Middle frontal gyrus (tissue), 1 donor: ENCODE measurements at regions not wholly inside any gene's neighbourhood (a gene's known extent, or its start where the extent isn't known, plus 50 kb on each side); places are given as distances from the start of the nearest gene placed in this dataset.
"Not testable (repeated sequence)": the region's sequence is repeated elsewhere in the genome, so short reads cannot be mapped to it uniquely, and the experiment has no call there.

ENCODE experiments used
- DNase-seq: peaks from one replicate; pipeline ENCODE4 v3.0.0-alpha.2; 2015; ENCODE audit warnings: low spot score; ENCODE audit errors: extremely low spot score

DNA sequence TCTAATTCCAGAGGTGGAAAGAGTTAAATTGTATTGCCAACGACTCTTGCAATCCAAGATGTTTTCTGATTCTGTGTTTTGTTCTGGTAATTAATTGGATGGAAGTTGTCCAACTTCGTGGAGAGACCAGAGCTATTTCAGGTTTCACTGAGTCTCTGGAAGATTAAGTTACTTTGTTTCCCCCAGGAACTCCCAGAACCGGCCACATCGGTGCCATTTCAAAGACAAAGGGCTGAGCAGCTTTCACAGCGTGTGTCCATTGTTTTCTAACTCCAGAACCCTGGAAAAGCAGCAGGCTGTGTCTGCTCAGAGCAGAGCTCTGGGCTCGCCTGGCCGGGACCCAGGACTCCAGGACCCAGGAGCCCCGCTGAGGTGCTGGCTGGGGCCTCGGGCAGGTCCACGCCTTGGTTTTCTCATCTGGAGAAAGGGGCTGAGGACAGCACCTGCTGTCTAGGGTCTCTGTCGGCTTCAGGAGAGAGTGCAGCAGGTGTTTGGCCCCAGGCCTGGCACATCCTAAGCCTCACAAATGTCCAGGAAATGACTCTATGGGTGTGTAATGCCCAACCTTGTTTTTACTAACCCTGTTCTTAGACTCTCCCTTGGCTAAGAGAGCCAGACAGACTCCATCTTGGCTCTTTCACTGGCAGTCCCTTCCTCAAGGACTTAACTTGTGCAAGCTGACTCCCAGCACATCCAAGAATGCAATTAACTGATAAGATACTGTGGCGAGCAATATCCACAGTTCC is 86.0 kb upstream of the SFSWAP start:
- not testable (repeated sequence) for DNase-seq

DNA sequence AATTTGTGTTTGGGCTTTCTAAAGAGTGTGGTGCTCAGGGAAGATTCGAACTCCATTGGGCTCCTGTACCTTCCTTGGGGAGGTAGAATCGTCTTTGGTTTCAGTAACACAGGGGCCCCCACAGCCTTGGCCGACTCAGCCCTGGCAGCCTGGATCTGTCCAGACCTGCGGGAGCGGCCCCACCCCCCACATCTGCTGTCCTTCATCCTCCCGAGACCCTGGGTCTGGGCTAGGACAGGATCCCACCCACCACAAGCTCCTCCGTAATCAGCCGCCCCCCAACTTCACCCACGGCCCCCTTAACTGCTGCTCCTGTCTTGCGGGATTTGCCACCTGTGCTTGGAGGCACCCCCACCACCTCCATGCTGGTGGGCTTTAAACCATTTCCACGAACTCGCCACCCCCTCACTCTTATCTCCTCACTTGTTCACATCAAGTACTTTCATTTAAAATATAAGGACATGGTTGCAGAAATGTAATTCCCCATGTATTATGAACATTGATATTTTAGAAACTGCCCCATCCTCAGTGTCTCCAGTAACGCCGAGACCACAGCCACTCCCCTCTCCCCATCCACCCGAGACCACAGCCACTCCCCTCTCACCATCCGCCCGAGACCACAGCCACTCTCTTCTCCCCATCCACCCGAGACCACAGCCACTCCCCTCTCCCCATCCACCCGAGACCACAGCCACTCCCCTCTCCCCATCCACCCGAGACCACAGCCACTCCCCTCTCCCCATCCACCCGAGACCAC is 84.7 kb upstream of the SFSWAP start:
- not testable (repeated sequence) for DNase-seq

DNA sequence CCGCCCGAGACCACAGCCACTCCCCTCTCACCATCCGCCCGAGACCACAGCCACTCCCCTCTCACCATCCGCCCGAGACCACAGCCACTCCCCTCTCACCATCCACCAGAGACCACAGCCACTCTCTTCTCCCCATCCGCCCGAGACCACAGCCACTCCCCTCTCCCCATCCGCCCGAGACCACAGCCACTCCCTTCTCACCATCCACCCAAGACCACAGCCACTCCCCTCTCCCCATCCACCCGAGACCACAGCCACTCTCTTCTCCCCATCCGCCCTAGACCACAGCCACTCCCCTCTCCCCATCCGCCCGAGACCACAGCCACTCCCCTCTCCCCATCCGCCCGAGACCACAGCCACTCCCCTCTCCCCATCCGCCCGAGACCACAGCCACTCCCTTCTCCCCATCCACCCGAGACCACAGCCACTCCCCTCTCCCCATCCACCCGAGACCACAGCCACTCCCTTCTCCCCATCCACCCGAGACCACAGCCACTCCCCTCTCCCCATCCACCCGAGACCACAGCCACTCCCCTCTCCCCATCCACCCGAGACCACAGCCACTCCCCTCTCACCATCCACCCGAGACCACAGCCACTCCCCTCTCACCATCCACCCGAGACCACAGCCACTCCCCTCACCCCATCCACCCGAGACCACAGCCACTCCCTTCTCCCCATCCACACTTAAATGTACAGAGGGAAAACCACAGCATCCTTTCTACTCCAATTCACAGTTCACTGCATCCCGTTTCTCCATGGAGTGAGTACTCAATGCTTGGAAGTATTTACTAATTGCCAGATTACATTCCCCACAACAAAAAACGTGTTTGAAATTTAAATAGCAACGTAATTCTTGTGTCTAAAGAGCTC is 83.5 kb upstream of the SFSWAP start:
- DNase-seq, result not testable (repeated sequence)

DNA sequence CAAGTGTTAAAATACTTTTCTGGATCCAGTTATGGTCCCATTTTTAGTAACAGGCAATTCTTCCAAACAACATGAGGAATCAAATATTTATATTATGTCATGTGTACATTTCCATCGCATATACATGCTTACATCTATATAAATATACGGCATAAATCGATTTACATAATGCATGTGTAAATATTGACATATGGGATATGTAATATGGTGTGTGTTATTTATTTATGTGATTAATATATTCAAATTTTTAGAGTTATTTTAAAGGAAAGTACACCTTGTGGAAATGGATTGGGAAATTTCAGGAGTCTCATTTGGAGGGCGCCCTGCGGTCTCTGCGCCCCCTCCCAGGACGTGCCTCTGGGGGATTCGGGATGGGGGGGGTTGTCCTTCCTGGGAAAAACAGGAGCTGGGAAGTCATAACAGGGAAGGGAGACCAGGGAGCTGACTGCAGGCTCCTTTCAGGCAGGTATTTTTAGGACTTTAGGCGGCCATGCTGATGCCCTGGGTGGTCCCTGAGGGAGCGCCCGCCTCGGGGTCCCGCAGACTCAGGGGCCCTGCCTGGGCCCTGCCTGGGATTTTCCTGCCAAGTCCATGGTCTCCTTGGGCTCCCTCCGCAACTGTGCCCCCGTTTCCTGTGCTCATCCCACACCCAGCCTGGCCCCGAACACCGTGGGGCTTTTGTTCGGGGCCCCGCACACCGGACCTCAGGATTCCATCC is 82.7 kb upstream of the SFSWAP start:
- no peak for DNase-seq

DNA sequence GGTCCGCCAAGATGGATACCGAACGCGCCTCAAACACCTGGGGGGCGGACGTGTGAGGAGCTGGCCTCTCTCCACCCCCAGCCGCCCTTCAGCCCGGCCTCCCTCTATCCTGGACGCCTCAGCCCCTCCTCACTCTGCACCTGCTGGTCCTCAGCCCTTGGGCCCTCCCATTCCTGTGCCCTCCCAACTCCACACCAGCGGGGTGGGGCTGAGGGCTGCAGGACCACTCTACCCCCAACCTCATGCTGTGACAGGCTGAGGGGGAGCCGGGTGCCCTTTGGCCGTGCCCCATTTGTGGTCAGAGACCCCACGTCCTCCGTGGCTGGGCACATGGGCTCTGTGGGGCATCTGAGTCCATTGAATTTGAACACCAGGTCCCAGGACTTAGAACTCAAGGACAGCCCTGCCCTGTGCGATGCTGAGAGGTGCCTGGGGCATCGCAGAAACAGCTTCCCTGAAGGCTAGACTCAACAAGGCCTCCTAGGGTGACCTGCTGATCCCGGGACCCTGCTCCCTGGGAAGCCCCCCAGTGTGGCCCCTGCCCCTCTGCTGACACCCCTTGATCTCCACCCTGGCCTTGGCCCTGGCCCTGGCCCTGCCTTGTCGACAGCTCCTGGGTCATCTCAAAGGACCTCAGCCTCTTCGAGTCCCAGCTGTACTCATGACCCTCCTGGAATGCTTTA is 82.0 kb upstream of the SFSWAP start:
- no peak for DNase-seq

DNA sequence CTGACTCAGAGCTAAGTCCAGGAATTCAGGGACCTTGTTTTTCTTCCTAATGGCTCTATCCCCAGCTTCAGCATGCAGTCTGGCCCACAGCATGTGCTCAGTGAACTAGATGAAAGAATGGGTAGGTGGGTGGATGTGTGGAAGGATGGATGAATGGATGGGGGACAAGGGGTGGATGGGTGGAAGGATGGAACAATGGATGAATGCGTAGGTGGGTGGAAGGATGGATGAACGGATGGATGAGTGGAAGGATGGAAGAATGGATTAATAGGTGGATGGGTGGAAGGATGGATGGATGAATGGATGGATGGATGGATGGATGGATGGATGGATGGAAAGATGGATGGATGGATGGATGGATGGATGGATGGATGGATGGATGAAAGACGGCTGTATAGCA is 79.7 kb upstream of the SFSWAP start:
- DNase-seq, result no peak

DNA sequence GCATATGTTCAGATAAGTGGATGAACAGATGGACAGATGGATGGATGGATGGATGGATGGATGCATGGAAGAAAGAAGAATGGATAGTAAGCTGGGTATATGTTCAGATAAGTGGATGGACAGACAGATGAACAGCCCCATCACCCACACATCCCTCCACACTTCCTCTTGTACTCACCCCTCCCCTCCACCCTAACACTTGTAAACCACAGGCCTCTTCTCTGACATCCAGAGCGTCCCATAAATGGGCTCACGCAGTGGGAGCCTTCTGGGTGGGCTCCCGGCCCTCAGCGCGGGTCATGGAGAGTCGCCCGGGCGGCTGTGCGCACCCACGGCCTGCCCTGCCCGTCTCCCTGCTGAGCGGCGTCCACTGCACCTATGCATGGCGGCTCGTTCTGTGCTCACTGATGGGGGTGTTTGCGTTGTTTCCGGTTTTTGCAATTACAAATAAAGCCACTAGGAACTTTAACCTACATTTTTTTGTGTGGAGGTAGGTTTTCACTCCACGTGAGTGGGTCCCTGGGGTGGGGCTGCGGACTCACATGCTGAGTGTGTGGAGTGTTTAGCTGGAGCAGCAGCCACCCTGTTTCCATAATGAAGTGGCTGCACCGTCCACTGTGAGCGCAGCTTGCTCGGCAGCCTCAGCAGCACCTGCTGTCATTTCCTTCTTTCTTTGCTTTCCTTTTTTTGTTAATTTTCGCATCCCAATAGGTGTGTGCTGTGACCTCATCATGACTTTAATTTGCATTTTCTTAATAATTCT is 78.8 kb upstream of the SFSWAP start:
- DNase-seq, result not testable (repeated sequence)

DNA sequence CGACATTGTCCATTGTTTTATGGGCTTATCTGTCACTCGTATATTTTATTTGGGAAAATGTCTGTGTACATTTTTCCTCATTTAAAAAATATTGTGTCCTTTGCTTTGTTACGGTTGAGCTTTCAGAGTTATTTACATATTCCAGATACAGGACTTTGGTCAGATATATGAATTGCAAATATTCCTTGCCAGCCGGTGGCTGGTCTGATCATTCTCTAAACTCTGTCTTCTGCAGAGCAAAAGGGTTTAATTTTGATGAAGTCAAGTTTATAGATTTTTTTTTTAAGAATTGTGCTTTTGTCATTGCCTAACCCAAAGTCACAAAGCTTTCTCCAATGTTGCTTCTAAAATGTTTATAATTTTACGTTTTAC is 78.3 kb upstream of the SFSWAP start:
- DNase-seq, result not testable (repeated sequence)

DNA sequence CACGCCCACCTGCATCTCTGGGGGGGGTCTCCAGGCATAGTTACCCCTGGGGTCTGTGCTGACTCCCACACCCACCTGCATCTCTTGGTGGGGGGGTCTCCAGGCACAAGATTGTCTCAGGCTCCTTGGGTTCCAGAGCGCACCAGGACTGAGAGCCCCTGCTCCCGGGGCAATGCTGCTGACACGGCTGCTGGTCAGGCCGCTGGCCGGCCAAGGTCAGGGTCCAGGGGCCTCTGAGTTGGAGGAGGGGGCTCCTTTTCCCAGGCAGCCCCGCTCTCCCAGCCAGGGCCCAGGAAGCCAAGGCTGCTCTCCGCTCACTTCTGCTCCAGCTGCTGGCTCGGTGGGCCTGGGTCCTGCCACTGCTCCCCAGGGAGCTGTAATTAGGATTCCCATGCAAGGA is 77.3 kb upstream of the SFSWAP start:
- not testable (repeated sequence) for DNase-seq

DNA sequence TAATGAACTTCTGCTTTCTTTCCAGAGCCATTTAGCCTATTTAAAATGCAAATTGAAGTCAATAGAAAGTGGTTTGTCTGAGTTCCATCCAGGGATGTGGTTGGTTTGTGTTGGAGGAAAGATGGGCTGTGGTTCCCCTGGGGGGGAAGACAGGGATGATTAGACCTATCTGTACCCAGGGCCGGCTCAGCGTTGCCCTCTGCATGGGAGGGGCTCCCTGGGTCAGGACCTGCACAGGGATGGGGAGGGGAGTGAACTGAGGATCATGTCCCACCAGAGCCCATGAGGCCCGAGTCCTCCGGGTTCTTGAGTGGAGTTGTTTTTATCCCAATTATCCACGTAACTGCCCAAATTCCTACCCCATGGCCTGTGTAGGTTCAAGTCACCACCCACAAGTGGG is 76.9 kb upstream of the SFSWAP start:
- DNase-seq, result no peak

DNA sequence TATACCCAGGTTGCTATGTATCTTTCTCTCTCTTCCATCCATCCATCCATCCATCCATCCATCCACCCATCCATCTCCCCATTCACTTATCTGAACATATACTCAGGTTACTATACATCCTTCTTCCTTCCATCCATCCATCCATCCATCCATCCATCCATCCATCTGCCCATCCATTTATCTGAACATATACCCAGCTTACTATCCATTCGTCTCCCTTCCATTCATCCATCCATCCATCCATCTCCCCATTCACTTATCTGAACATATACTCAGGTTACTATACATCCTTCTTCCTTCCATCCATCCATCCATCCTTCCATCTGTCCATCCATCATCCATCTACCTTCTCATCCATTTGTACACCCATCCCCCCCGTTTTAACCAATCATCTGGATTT is 75.9 kb upstream of the SFSWAP start:
- DNase-seq, result not testable (repeated sequence)

DNA sequence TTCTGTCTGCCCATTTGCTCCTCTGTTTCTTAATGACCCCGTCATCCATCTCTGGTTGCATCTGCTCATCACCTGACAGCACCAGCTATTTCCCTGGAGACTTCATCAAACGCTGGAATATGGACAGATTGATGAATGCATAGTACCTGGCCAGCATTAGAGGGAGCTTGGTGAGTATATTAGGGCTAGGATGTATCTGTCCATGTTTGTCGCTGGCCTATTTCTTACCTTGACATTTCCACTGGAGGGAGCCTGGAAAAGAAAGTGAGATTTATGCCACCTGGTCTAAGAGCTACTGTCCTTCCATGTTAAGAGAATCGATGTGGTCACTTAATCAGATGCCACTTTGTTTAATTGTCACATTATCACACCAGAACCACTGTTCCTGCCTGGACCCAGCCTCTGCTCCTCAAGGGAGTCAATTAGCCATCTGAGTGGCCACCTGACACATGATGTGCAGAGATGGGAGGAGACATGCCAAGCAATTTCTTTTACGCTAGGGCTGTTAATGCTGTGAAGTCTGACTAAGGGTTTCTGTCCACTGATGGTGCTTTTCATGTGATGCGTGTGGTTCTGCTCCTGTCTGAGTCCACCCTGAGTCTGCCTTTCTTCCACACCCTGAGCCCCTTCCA is 75.3 kb upstream of the SFSWAP start:
- no peak for DNase-seq

DNA sequence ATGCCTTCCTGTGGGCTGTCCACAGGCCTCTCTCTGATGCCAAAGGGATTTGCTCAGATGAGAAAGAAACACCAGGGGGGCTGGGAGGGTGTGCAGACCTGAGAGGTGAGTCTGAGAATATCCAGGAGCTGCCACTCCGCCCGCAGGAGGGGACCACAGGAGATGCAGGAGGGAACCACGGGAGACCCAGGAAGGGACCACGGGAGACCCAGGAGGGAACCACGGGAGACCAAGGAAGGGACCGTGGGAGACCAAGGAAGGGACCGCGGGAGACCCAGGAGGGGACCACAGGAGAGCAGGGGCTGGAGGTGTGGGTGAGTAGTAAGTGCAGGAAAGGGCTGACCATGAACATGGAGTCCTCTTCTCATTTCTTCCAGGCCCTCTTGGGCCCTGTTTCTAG is 74.6 kb upstream of the SFSWAP start:
- DNase-seq, result no peak

DNA sequence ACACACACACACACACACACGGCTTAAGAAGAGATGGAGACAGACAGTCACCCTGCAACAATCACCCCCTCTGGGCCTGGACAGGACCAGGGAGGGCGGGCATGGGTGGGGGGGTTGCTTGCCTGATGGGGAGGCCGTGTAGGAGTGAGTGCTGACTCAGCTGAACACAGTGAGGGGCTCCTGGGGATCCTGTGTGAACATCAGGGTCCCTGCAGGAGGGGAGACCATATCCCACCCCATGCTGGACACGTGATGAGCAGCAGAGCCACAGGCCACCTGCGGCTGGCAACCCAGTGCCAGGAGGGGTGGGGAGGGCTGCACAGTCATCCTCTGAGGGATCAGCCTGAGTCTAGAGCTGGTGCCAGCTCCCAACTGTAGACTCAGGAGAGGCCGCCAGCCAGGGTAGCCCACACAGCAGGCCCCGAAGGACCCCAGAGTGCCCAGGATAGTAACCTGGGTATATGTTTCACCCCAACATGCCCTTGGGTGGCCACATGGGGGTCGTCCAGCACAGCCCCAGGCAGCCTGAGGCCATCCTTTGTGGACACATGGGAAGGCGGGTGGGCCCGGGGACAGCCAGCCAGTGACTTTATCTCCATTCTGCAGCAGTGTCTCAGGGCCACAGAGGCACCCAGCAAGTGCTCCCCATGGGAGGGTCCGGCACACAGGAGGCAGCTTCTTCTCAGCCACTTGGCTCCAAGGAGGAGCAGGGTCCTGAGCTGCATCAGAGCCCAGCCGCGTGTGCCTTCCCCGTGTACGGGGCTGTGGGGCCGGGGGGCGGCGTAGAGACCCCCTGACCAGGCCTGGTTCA is 73.7 kb upstream of the SFSWAP start:
- DNase-seq, result no peak

DNA sequence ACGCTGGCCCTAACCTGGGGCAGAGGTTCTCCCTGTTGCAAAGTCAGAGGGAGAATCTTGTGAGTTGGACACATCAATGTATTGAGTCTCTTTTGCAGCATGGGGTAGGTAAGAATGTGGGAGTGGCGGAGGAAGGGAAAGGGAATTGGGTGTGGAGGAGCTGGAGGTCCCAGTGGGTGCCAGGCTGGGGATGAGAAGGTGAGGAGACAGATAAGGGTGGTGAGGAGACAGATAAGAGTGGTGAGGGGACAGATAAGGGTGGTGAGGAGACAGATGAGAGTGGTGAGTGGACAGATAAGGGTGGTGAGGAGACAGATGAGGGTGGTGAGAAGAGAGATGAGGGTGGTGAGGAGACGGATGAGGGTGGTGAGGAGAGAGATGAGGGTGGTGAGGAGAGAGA is 72.9 kb upstream of the SFSWAP start:
- DNase-seq, result no peak

DNA sequence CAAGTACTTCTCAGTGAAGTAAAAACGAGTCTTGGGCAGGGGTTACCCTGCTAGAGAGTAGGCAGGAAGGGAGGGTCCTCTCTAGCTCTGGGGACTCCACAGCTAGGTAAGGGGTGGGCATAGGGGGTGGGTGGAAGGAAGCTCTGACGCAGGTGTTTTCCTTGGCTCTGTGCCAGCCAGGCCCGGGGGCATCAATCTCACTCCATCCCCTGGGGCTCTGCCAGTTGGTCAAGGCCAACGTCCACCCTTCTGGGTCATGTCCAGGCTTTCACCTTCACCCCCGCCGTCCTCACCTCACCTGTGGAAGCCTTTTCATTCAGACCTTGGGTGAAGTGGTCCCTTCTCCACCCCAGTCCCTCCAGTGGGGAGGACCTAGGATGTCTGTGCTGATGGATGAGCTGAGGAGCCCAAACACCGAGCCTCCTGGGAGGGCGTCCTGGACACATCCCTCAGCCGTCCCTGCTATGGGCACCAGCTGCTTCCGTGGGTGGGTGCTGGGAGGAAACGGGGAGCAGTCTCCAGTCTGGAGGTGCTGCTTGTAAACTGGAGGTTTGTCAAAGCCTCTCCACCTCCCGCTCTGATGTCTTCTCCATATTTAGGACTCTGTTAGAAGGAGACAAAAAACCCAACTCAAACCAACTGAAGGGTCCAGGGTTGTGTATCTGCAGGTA is 71.5 kb upstream of the SFSWAP start:
- no peak for DNase-seq

DNA sequence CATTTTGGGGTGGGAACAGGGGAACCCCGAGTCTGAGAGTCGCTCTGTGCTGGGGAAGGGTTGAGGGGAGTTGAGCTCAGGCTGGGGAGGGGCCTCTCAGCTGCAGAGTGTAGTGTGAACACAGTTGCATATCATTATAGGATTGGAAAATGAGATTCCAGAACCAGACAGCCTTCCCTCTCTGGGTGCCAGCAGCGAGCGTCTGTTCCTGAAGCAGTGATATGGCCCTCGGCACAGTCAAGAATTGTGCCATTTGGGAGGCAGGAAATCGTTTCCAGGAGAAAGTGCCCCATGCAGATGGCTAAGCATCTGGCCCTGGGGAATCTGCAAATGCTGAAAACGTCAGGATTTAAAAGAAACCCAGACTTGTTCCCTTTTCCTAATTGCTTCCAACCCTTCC is 70.4 kb upstream of the SFSWAP start:
- DNase-seq, result peak; percentile 24

DNA sequence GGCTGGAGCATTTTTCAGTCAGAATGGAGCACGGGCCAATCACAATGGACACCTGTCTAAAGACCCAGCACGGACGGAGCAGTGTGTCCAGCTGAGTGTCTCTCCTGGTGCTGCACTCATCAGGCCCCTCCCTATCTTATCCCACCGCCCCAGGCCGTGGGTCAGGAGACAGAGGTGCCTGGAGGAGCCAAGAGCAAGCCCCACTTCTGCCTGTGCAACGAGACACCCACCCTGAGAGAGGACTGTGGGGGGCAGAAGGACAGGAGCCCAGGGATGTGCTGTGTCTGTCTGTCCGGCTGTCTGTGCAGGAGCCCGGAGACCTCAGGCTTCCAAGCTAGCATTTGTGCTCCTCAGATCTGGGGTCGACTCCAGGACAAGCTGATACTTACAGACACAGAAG is 69.6 kb upstream of the SFSWAP start:
- DNase-seq, result no peak
